ENCODE measurements at regions not wholly inside any gene's neighbourhood (a gene's known extent, or its start where the extent isn't known, plus 50 kb on each side); places are given as distances from the start of the nearest gene placed in this dataset.

DNA sequence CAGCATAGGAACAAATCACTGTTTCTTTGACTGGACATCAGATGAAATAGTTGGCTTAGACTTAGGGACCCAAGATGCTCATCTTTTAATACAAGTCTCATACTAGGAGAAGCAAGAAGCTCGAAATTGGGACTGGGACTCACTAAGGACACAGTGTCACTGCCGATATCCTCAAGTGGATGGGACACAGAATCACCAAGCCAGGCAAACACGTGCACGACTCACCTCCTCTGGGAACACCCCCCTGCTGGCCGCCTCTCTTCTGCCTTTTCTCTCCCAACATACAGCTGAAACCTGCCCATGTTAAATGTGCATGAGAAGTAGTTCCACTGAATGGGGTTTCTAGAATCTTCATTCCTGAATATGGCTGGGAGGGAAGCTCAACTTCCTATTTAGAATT lies 106.6 kb upstream of the FAM204A start:
- TF ChIP-seq, protein P1, sequence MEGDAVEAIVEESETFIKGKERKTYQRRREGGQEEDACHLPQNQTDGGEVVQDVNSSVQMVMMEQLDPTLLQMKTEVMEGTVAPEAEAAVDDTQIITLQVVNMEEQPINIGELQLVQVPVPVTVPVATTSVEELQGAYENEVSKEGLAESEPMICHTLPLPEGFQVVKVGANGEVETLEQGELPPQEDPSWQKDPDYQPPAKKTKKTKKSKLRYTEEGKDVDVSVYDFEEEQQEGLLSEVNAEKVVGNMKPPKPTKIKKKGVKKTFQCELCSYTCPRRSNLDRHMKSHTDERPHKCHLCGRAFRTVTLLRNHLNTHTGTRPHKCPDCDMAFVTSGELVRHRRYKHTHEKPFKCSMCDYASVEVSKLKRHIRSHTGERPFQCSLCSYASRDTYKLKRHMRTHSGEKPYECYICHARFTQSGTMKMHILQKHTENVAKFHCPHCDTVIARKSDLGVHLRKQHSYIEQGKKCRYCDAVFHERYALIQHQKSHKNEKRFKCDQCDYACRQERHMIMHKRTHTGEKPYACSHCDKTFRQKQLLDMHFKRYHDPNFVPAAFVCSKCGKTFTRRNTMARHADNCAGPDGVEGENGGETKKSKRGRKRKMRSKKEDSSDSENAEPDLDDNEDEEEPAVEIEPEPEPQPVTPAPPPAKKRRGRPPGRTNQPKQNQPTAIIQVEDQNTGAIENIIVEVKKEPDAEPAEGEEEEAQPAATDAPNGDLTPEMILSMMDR (IDR thresholded peaks at IDR 0.05), result no peak
- TF ChIP-seq POLR2AphosphoS5 (IDR thresholded peaks at IDR 0.05) (no peak), POLR2A (IDR thresholded peaks at IDR 0.05) (no peak)

Data from suprapubic skin (tissue), 4 donors.